H9 (cell line): ENCODE measurements at regions not wholly inside any gene's neighbourhood (a gene's known extent, or its start where the extent isn't known, plus 50 kb on each side); places are given as distances from the start of the nearest gene placed in this dataset.
"Not testable (repeated sequence)": the region's sequence is repeated elsewhere in the genome, so short reads cannot be mapped to it uniquely, and the experiment has no call there.

Source experiments
- DNase-seq: peaks from one replicate; pipeline ENCODE4 v3.0.0-alpha.2; 2017
- H2AFZ ChIP-seq: one replicate; pipeline ENCODE4 v1.6.1; 2013; ENCODE audit warnings: mild to moderate bottlenecking, low read length, control low read depth, moderate library complexity
- H2AK5ac ChIP-seq: 2 replicates; pipeline ENCODE4 v1.6.1; 2013; ENCODE audit warnings: low read length, control low read depth, mixed read lengths; ENCODE audit not compliant: insufficient read length
- H2BK120ac ChIP-seq: one replicate; pipeline ENCODE4 v1.6.1; 2013; ENCODE audit warnings: low read depth, mild to moderate bottlenecking, low read length, control low read depth, inconsistent platforms; ENCODE audit not compliant: poor library complexity, severe bottlenecking
- H2BK12ac ChIP-seq: 2 replicates; pipeline ENCODE4 v1.6.1; 2013; ENCODE audit warnings: low read length, control low read depth, mixed read lengths, low read depth; ENCODE audit not compliant: insufficient read length
- H2BK15ac ChIP-seq: 2 replicates; pipeline ENCODE4 v1.6.1; 2013; ENCODE audit warnings: low read depth, low read length, control low read depth
- H2BK20ac ChIP-seq: one replicate; pipeline ENCODE4 v1.6.1; 2013; ENCODE audit warnings: low read depth, mild to moderate bottlenecking, low read length, control low read depth, inconsistent platforms; ENCODE audit not compliant: poor library complexity, severe bottlenecking
- H2BK5ac ChIP-seq: 2 replicates; pipeline ENCODE4 v1.6.1; 2013; ENCODE audit warnings: low read length, control low read depth, mixed read lengths; ENCODE audit not compliant: insufficient read length
- H3K14ac ChIP-seq: 2 replicates; pipeline ENCODE4 v1.6.1; 2013; ENCODE audit warnings: low read length, control low read depth; ENCODE audit not compliant: insufficient read depth
- H3K18ac ChIP-seq: 2 replicates; pipeline ENCODE4 v1.6.1; 2013; ENCODE audit warnings: low read depth, mild to moderate bottlenecking, mixed read lengths, low read length, control low read depth; ENCODE audit not compliant: insufficient read length
- H3K23ac ChIP-seq: 2 replicates; pipeline ENCODE4 v1.6.1; 2013; ENCODE audit warnings: low read length, control low read depth, mixed read lengths, low read depth; ENCODE audit not compliant: insufficient read length
- H3K23me2 ChIP-seq: 2 replicates; pipeline ENCODE4 v1.6.1; 2013; ENCODE audit warnings: low read depth, mild to moderate bottlenecking, mixed read lengths, low read length, control low read depth; ENCODE audit not compliant: insufficient read length, poor library complexity, severe bottlenecking
- H3K27ac ChIP-seq: 2 replicates; pipeline ENCODE4 v1.5.1; 2013; ENCODE audit warnings: low read length, control low read depth, mixed read lengths, low read depth; ENCODE audit not compliant: insufficient read length
- H3K27me3 ChIP-seq: 2 replicates; pipeline ENCODE4 v1.6.1; 2013; ENCODE audit warnings: low read length, control low read depth, inconsistent platforms; ENCODE audit not compliant: insufficient read depth
- H3K4ac ChIP-seq: 2 replicates; pipeline ENCODE4 v1.6.1; 2013; ENCODE audit warnings: low read depth, mild to moderate bottlenecking, control low read depth, inconsistent platforms, low read length, moderate library complexity
- H3K4me1 ChIP-seq: 2 replicates; pipeline ENCODE4 v1.6.1; 2013; ENCODE audit warnings: low read length, control low read depth, inconsistent platforms; ENCODE audit not compliant: insufficient read depth
- H3K4me2 ChIP-seq: 2 replicates; pipeline ENCODE4 v1.6.1; 2013; ENCODE audit warnings: low read length, control low read depth, mixed read lengths; ENCODE audit not compliant: insufficient read length, insufficient read depth
- H3K56ac ChIP-seq: 2 replicates; pipeline ENCODE4 v1.6.1; 2013; ENCODE audit warnings: low read depth, mild to moderate bottlenecking, mixed read lengths, low read length, control low read depth; ENCODE audit not compliant: insufficient read length
- H3K79me1 ChIP-seq: 2 replicates; pipeline ENCODE4 v1.6.1; 2013; ENCODE audit warnings: low read depth, mild to moderate bottlenecking, moderate library complexity, low read length, control low read depth, inconsistent platforms; ENCODE audit not compliant: insufficient read depth, poor library complexity, severe bottlenecking
- H3K79me2 ChIP-seq: 2 replicates; pipeline ENCODE4 v1.6.1; 2013; ENCODE audit warnings: low read length, control low read depth, inconsistent platforms; ENCODE audit not compliant: insufficient read depth
- H3K9ac ChIP-seq: 2 replicates; pipeline ENCODE4 v1.6.1; 2013; ENCODE audit warnings: low read length, control low read depth, mixed read lengths; ENCODE audit not compliant: insufficient read length; ENCODE audit errors: extremely low read depth
- H3K9me3 ChIP-seq: one replicate; pipeline ENCODE4 v1.6.1; 2013; ENCODE audit warnings: low read depth, low read length, inconsistent platforms; ENCODE audit not compliant: control insufficient read depth
- H3T11ph ChIP-seq: one replicate; pipeline ENCODE4 v1.6.1; 2013; ENCODE audit warnings: mild to moderate bottlenecking, low read length, control low read depth, inconsistent platforms
- H4K20me1 ChIP-seq: one replicate; pipeline ENCODE4 v1.6.1; 2013; ENCODE audit not compliant: control insufficient read depth, insufficient read length, insufficient read depth
- H4K5ac ChIP-seq: 2 replicates; pipeline ENCODE4 v1.6.1; 2013; ENCODE audit warnings: low read depth, mild to moderate bottlenecking, mixed read lengths, low read length, control low read depth; ENCODE audit not compliant: insufficient read length
- H4K8ac ChIP-seq: replicated peaks from 2 replicates; pipeline ENCODE4 v1.6.1; 2013; ENCODE audit warnings: low read length, control low read depth, mixed read lengths, low read depth; ENCODE audit not compliant: insufficient read length
- H4K91ac ChIP-seq: 2 replicates; pipeline ENCODE4 v1.6.1; 2013; ENCODE audit warnings: low read depth, mild to moderate bottlenecking, moderate library complexity, mixed read lengths, low read length, control low read depth; ENCODE audit not compliant: insufficient read length
- H3K27ac Mint-ChIP-seq, 3 experiments: 2 replicates in 2 of 3; 3 replicates in 1 of 3; pipeline ENCODE4 v1.8.0; 2020 to 2021; ENCODE audit warnings: mixed read lengths in 3 of 3, mild to moderate bottlenecking in 1 of 3, moderate library complexity in 1 of 3
- H3K27me3 Mint-ChIP-seq: 2 replicates; pipeline ENCODE4 v1.8.0; 2021; ENCODE audit warnings: low read depth, mild to moderate bottlenecking, moderate library complexity, mixed read lengths
- H3K36me3 Mint-ChIP-seq, 3 experiments: 2 replicates in 2 of 3; 3 replicates in 1 of 3; pipeline ENCODE4 v1.8.0; 2020 to 2021; ENCODE audit warnings: low read depth in 3 of 3, mixed read lengths in 3 of 3; ENCODE audit not compliant: insufficient read depth in 1 of 3
- H3K4me1 Mint-ChIP-seq, 2 experiments: 2 replicates each; pipeline ENCODE4 v1.8.0; 2020; ENCODE audit warnings: mixed read lengths in 2 of 2
- H3K4me3 Mint-ChIP-seq, 2 experiments: 2 replicates in 1 of 2; 3 replicates in 1 of 2; pipeline ENCODE4 v1.8.0; 2020 to 2021; ENCODE audit warnings: mild to moderate bottlenecking in 2 of 2, mixed read lengths in 2 of 2, moderate library complexity in 1 of 2
- H3K9me3 Mint-ChIP-seq, 2 experiments: 2 replicates in 1 of 2; 3 replicates in 1 of 2; pipeline ENCODE4 v1.8.0; 2020; ENCODE audit warnings: mild to moderate bottlenecking in 2 of 2, mixed read lengths in 2 of 2, moderate library complexity in 1 of 2
- WGBS: extraction: QIAGEN DNeasy Blood & Tissue Kit; methylation state at CpG from one replicate; pipeline ENCODE4 v1.1.7; 2013; ENCODE audit warnings: missing lambda C conversion rate, low lambda C conversion rate, mixed read lengths; ENCODE audit not compliant: insufficient read length; ENCODE audit errors: extremely low coverage; 5-methylcytosine and 5-hydroxymethylcytosine counted together

GRCh38 chr9:40930426-40930825 lies 198.1 kb downstream of the FOXD4L6 start:
- H3K79me1 ChIP-seq, H3K4me3 Mint-ChIP-seq, H4K20me1 ChIP-seq, H3K27ac Mint-ChIP-seq, DNase-seq, H3K4me1 ChIP-seq, H3K79me2 ChIP-seq, H2AFZ ChIP-seq, H2BK120ac ChIP-seq, H2BK12ac ChIP-seq, H4K91ac ChIP-seq, H3K4ac ChIP-seq, H2BK5ac ChIP-seq, H3K23me2 ChIP-seq, H2BK20ac ChIP-seq, H3K23ac ChIP-seq, H3K14ac ChIP-seq, H4K8ac ChIP-seq, H3K18ac ChIP-seq, H3K4me2 ChIP-seq, H3T11ph ChIP-seq, H3K4me1 Mint-ChIP-seq, H2AK5ac ChIP-seq, H4K5ac ChIP-seq, H3K27ac ChIP-seq, H3K9ac ChIP-seq, H2BK15ac ChIP-seq, H3K56ac ChIP-seq: not testable (repeated sequence)
- peaks cover 0 to 55% (median 18%) of the 10 kb centered on the region in 3 experiments; a peak in 6 of 7 replicates for H3K36me3 Mint-ChIP-seq
- WGBS = no CpG with 5 or more reads among the region's 4 CpGs
- H3K9me3 Mint-ChIP-seq = peaks cover 77 to 78% of the 10 kb centered on the region in 2 experiments
- H3K27me3 Mint-ChIP-seq = peaks cover 80% of the 10 kb centered on the region
- Histone ChIP-seq H3K9me3 (peaks cover 59% of the 10 kb centered on the region), H3K27me3 (peaks cover 59% of the 10 kb centered on the region; the same call in 1 of the 2 replicates)

GRCh38 chr9:40929488-40929845 lies 199.0 kb downstream of the FOXD4L6 start:
- Histone ChIP-seq H3K27me3 (peaks cover 67% of the 10 kb centered on the region; the same call in 1 of the 2 replicates), H3K9me3 (peaks cover 68% of the 10 kb centered on the region)
- not testable (repeated sequence) for H2BK12ac ChIP-seq, H3K23me2 ChIP-seq, H3K56ac ChIP-seq, H3K4me1 ChIP-seq, H2BK5ac ChIP-seq, H3K79me1 ChIP-seq, H3K27ac Mint-ChIP-seq, H3K18ac ChIP-seq, H2AK5ac ChIP-seq, H3K9ac ChIP-seq, H3K27ac ChIP-seq, H4K20me1 ChIP-seq, H3T11ph ChIP-seq, H4K91ac ChIP-seq, H3K23ac ChIP-seq, H2BK20ac ChIP-seq, H2BK15ac ChIP-seq, H3K4ac ChIP-seq, H3K14ac ChIP-seq, H2AFZ ChIP-seq, H3K4me3 Mint-ChIP-seq, DNase-seq, H3K4me1 Mint-ChIP-seq, H4K8ac ChIP-seq, H2BK120ac ChIP-seq, H4K5ac ChIP-seq, H3K79me2 ChIP-seq, H3K4me2 ChIP-seq
- no CpG with 5 or more reads among the region's 6 CpGs for WGBS
- Mint-ChIP-seq H3K9me3 (peaks cover 86 to 87% of the 10 kb centered on the region in 2 experiments), H3K27me3 (peaks cover 89% of the 10 kb centered on the region), H3K36me3 (peaks cover 0 to 63% (median 28%) of the 10 kb centered on the region in 3 experiments; a peak in 6 of 7 replicates)
